Loucy (cell line): ENCODE measurements at regions not wholly inside any gene's neighbourhood (a gene's known extent, or its start where the extent isn't known, plus 50 kb on each side); places are given as distances from the start of the nearest gene placed in this dataset.

Experiments used
- H2AFZ ChIP-seq: fragments of 200-600 bp; sonication (generic); 2 replicates; pipeline ENCODE4 v1.6.0; 2016; ENCODE audit warnings: antibody characterized with exemption, mild to moderate bottlenecking, low read length, moderate library complexity
- H3F3A ChIP-seq: fragments of 200-600 bp; 2 replicates; pipeline ENCODE4 v1.6.0; 2016; ENCODE audit warnings: antibody characterized with exemption, low read depth, mild to moderate bottlenecking
- H3K27me3 ChIP-seq: fragments of 200-600 bp; sonication (generic); 2 replicates; pipeline ENCODE4 v1.6.1; 2014; ENCODE audit warnings: low read length, mild to moderate bottlenecking; ENCODE audit not compliant: insufficient read depth, poor library complexity, severe bottlenecking
- H3K36me3 ChIP-seq: fragments of 200-600 bp; sonication (generic); 2 replicates; pipeline ENCODE4 v1.6.1; 2016; ENCODE audit warnings: low read length; ENCODE audit not compliant: insufficient read depth
- H3K4me1 ChIP-seq: fragments of 200-600 bp; sonication (generic); 2 replicates; pipeline ENCODE4 v1.5.1; 2014; ENCODE audit warnings: low read length, mild to moderate bottlenecking; ENCODE audit not compliant: insufficient read depth, poor library complexity, severe bottlenecking
- H3K4me2 ChIP-seq: fragments of 200-600 bp; sonication (generic); 2 replicates; pipeline ENCODE4 v1.6.0; 2014; ENCODE audit warnings: antibody characterized with exemption, low read length, low read depth, mild to moderate bottlenecking; ENCODE audit not compliant: poor library complexity, severe bottlenecking
- H3K4me3 ChIP-seq: fragments of 200-600 bp; sonication (generic); 2 replicates; pipeline ENCODE4 v1.5.1; 2014; ENCODE audit warnings: low read length, mild to moderate bottlenecking, mixed read lengths; ENCODE audit not compliant: poor library complexity, severe bottlenecking
- H3K79me2 ChIP-seq: fragments of 200-600 bp; sonication (generic); 2 replicates; pipeline ENCODE4 v1.6.1; 2014; ENCODE audit warnings: low read length; ENCODE audit not compliant: insufficient read depth
- H3K9ac ChIP-seq: fragments of 200-600 bp; sonication (generic); 2 replicates; pipeline ENCODE4 v1.6.0; 2014; ENCODE audit warnings: mild to moderate bottlenecking, low read depth, low read length, moderate library complexity; ENCODE audit not compliant: poor library complexity, severe bottlenecking
- H3K9me2 ChIP-seq: fragments of 200-600 bp; sonication (generic); replicated peaks from 2 replicates; pipeline ENCODE4 v1.6.1; 2016; ENCODE audit warnings: low read depth, low read length, mixed read lengths
- H3K9me3 ChIP-seq: fragments of 200-600 bp; sonication (generic); 2 replicates; pipeline ENCODE4 v1.6.1; 2014; ENCODE audit warnings: mild to moderate bottlenecking, antibody characterized with exemption, low read length, low read depth; ENCODE audit not compliant: insufficient read depth
- H4K20me1 ChIP-seq: fragments of 200-600 bp; sonication (generic); 2 replicates; pipeline ENCODE4 v1.6.0; 2014; ENCODE audit warnings: antibody characterized with exemption, low read length, mild to moderate bottlenecking; ENCODE audit not compliant: insufficient read depth, poor library complexity, severe bottlenecking
- EZH2phosphoT487 ChIP-seq: fragments of 200-600 bp; IDR thresholded peaks from 2 replicates; pipeline ENCODE4 v1.6.1; 2018; ENCODE audit warnings: antibody characterized with exemption, mild to moderate bottlenecking, moderate library complexity, borderline replicate concordance
- TF ChIP-seq, protein P1 (sequence below): fragments of 200-600 bp; sonication (generic); conservative IDR thresholded peaks from 2 replicates; pipeline ENCODE4 v1.5.1; 2014; ENCODE audit warnings: mild to moderate bottlenecking, antibody characterized with exemption, low read length

DNA sequence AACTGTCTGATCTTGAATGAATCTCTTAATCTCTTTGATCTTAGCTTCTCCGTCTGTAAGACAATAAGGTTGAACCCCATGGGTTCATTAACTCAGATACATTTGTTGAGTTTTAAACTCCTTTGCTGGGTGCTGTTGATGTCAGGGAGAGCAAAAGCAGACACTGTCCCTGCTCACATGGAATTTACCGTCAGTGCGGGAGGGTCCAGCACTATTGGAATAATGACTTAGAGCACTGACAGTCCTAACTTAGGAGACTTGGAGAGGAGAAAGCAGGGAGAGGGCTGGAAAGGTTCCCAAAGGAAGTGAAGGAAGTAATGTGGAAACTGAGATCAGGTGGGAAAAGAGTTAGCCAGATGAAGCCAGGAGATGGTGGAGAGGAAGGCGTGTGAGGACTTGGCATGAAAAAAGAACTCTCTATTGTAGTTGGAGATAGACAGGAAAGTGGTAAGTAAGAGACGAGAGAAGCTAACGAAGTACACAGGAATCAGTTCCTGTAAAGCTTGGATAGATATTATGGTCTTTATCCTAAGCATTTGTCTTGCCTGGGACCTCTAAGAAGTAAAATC is 141.4 kb upstream of the SERTAD2 start:
- Histone ChIP-seq H3K4me1 (peaks cover 24% of the 10 kb centered on the region), H3K9me2 (no peaks in the 10 kb centered on the region), H3K79me2 (no peaks in the 10 kb centered on the region), H3K4me3 (no peak overlapping the region), H3K9ac (no peak overlapping the region), H3F3A (no peaks in the 10 kb centered on the region), H2AFZ (no peak overlapping the region), H3K36me3 (no peaks in the 10 kb centered on the region), H3K27me3 (no peaks in the 10 kb centered on the region), H4K20me1 (no peaks in the 10 kb centered on the region), H3K4me2 (no peak overlapping the region), H3K9me3 (no peaks in the 10 kb centered on the region)
- TF ChIP-seq, protein P1, sequence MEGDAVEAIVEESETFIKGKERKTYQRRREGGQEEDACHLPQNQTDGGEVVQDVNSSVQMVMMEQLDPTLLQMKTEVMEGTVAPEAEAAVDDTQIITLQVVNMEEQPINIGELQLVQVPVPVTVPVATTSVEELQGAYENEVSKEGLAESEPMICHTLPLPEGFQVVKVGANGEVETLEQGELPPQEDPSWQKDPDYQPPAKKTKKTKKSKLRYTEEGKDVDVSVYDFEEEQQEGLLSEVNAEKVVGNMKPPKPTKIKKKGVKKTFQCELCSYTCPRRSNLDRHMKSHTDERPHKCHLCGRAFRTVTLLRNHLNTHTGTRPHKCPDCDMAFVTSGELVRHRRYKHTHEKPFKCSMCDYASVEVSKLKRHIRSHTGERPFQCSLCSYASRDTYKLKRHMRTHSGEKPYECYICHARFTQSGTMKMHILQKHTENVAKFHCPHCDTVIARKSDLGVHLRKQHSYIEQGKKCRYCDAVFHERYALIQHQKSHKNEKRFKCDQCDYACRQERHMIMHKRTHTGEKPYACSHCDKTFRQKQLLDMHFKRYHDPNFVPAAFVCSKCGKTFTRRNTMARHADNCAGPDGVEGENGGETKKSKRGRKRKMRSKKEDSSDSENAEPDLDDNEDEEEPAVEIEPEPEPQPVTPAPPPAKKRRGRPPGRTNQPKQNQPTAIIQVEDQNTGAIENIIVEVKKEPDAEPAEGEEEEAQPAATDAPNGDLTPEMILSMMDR = no peak
- no peak for TF ChIP-seq EZH2phosphoT487

- peak overlapping the region; percentile 4 for H3K4me2 ChIP-seq
- H3K4me3 ChIP-seq = no peak overlapping the region
- H3K9me2 ChIP-seq = no peaks in the 10 kb centered on the region
- H3K36me3 ChIP-seq = no peaks in the 10 kb centered on the region
- H2AFZ ChIP-seq = no peak overlapping the region
- no peaks in the 10 kb centered on the region for H3K79me2 ChIP-seq
- H4K20me1 ChIP-seq = no peaks in the 10 kb centered on the region
- H3K9ac ChIP-seq = no peak overlapping the region
- peaks cover 24% of the 10 kb centered on the region for H3K4me1 ChIP-seq
- no peak for TF ChIP-seq EZH2phosphoT487
- TF ChIP-seq, protein P1 = no peak
- H3K27me3 ChIP-seq = no peaks in the 10 kb centered on the region
- no peaks in the 10 kb centered on the region for H3F3A ChIP-seq
- H3K9me3 ChIP-seq = no peaks in the 10 kb centered on the region
Observed at GRCh38 chr2:64796926-64797325, 143.2 kb upstream of the SERTAD2 start.

- H3K4me1 ChIP-seq = peaks cover 24% of the 10 kb centered on the region
- H3F3A ChIP-seq = no peaks in the 10 kb centered on the region
- H3K79me2 ChIP-seq = no peaks in the 10 kb centered on the region
- no peak overlapping the region for H3K9ac ChIP-seq
- no peaks in the 10 kb centered on the region for H4K20me1 ChIP-seq
- H3K27me3 ChIP-seq = no peaks in the 10 kb centered on the region
- H3K9me3 ChIP-seq = no peaks in the 10 kb centered on the region
- peak overlapping the region; percentile 6; the same call in 1 of the 2 replicates for H2AFZ ChIP-seq
- H3K36me3 ChIP-seq = no peaks in the 10 kb centered on the region
- TF ChIP-seq, protein P1 = no peak
- no peak for TF ChIP-seq EZH2phosphoT487
- H3K4me2 ChIP-seq = no peak overlapping the region
- H3K4me3 ChIP-seq = no peak overlapping the region
- no peaks in the 10 kb centered on the region for H3K9me2 ChIP-seq
Observed at GRCh38 chr2:64797881-64798575, 144.3 kb upstream of the SERTAD2 start.
